Astrocyte (in vitro differentiated cells and primary cell): ENCODE measurements at regions not wholly inside any gene's neighbourhood (a gene's known extent, or its start where the extent isn't known, plus 50 kb on each side); places are given as distances from the start of the nearest gene placed in this dataset.

Experiments
- DNase-seq: peaks from one replicate; pipeline ENCODE4 v3.0.0-alpha.2; 2010; ENCODE audit warnings: low read depth
- FAIRE-seq: peaks from 2 replicates; lab custom pipeline; 2011; peaks lifted over from hg19 to GRCh38; lab: Jason Lieb, UNC
- H2AFZ ChIP-seq: 2 replicates; pipeline ENCODE4 v1.6.0; 2012; ENCODE audit warnings: low read depth, low read length, inconsistent platforms
- H3K27ac ChIP-seq: 2 replicates; pipeline ENCODE4 v1.5.1; 2011; ENCODE audit warnings: low read depth, low read length, inconsistent platforms
- H3K27me3 ChIP-seq: 2 replicates; pipeline ENCODE4 v1.6.0; 2011; ENCODE audit warnings: low read length, inconsistent platforms; ENCODE audit not compliant: insufficient read depth
- H3K36me3 ChIP-seq: 2 replicates; pipeline ENCODE4 v1.5.1; 2011; ENCODE audit warnings: low read length, inconsistent platforms; ENCODE audit not compliant: insufficient read depth
- H3K4me1 ChIP-seq: 2 replicates; pipeline ENCODE4 v1.5.1; 2011; ENCODE audit warnings: low read length, inconsistent platforms; ENCODE audit not compliant: insufficient read depth
- H3K4me2 ChIP-seq: 2 replicates; pipeline ENCODE4 v1.6.0; 2012; ENCODE audit warnings: low read length, inconsistent platforms
- H3K4me3 ChIP-seq: 2 replicates; pipeline ENCODE4 v1.5.1; 2011; ENCODE audit warnings: low read depth, mild to moderate bottlenecking, low read length, inconsistent platforms; ENCODE audit not compliant: insufficient read depth
- H3K79me2 ChIP-seq: 2 replicates; pipeline ENCODE4 v1.6.0; 2012; ENCODE audit warnings: mild to moderate bottlenecking, low read length, inconsistent platforms; ENCODE audit not compliant: insufficient read depth
- H3K9ac ChIP-seq: 2 replicates; pipeline ENCODE4 v1.6.0; 2012; ENCODE audit warnings: mild to moderate bottlenecking, low read length, inconsistent platforms
- H3K9me3 ChIP-seq: 2 replicates; pipeline ENCODE4 v1.5.1; 2012; ENCODE audit warnings: low read depth, mild to moderate bottlenecking, low read length, inconsistent platforms; ENCODE audit not compliant: insufficient read depth
- H4K20me1 ChIP-seq: 2 replicates; pipeline ENCODE4 v1.6.0; 2012; ENCODE audit warnings: low read length, inconsistent platforms; ENCODE audit not compliant: insufficient read depth
- H3K27ac Mint-ChIP-seq: one replicate; pipeline ENCODE4 v1.8.0; 2021; ENCODE audit warnings: mild to moderate bottlenecking, mixed read lengths; ENCODE audit not compliant: unreplicated experiment
- H3K27me3 Mint-ChIP-seq: one replicate; pipeline ENCODE4 v1.8.0; 2021; ENCODE audit warnings: low read depth, mixed read lengths; ENCODE audit not compliant: unreplicated experiment
- H3K36me3 Mint-ChIP-seq: one replicate; pipeline ENCODE4 v1.8.0; 2021; ENCODE audit warnings: low read depth, mixed read lengths; ENCODE audit not compliant: unreplicated experiment
- H3K4me1 Mint-ChIP-seq: one replicate; pipeline ENCODE4 v1.8.0; 2021; ENCODE audit warnings: low read depth, mixed read lengths; ENCODE audit not compliant: unreplicated experiment
- H3K4me3 Mint-ChIP-seq: one replicate; pipeline ENCODE4 v1.8.0; 2021; ENCODE audit warnings: mild to moderate bottlenecking, moderate library complexity, mixed read lengths; ENCODE audit not compliant: unreplicated experiment
- H3K9me3 Mint-ChIP-seq: one replicate; pipeline ENCODE4 v1.8.0; 2021; ENCODE audit warnings: mild to moderate bottlenecking, mixed read lengths; ENCODE audit not compliant: unreplicated experiment
- CTCF ChIP-seq: IDR thresholded peaks from 2 replicates; pipeline ENCODE4 v1.5.1; 2011; ENCODE audit warnings: low read depth, mild to moderate bottlenecking, inconsistent platforms, low read length, moderate library complexity; ENCODE audit not compliant: insufficient read depth
- EZH2 ChIP-seq: IDR thresholded peaks from 2 replicates; pipeline ENCODE4 v1.6.1; 2012; ENCODE audit warnings: mild to moderate bottlenecking, low read length, inconsistent platforms; ENCODE audit not compliant: insufficient read depth

GRCh38 chr6:16003197-16003491 lies 125.7 kb upstream of the MYLIP start:
- peaks cover 18% of the 10 kb centered on the region for H3K27me3 Mint-ChIP-seq
- no peaks in the 10 kb centered on the region for H3K4me1 Mint-ChIP-seq
- H3K9me3 Mint-ChIP-seq, result no peaks in the 10 kb centered on the region
- FAIRE-seq, result no peak
- Histone ChIP-seq H4K20me1 (no peaks in the 10 kb centered on the region), H3K27me3 (peaks cover 2% of the 10 kb centered on the region), H3K27ac (no peak overlapping the region), H2AFZ (no peak overlapping the region), H3K4me3 (no peak overlapping the region), H3K9ac (no peak overlapping the region), H3K4me1 (no peaks in the 10 kb centered on the region), H3K4me2 (no peak overlapping the region), H3K79me2 (no peaks in the 10 kb centered on the region), H3K9me3 (no peaks in the 10 kb centered on the region), H3K36me3 (no peaks in the 10 kb centered on the region)
- no peaks in the 10 kb centered on the region for H3K36me3 Mint-ChIP-seq
- H3K4me3 Mint-ChIP-seq, result no peak overlapping the region
- H3K27ac Mint-ChIP-seq, result no peak overlapping the region
- DNase-seq, result no peak
- TF ChIP-seq EZH2 (no peak), CTCF (no peak)

- Mint-ChIP-seq H3K27me3 (peaks cover 18% of the 10 kb centered on the region), H3K4me1 (no peaks in the 10 kb centered on the region), H3K36me3 (no peaks in the 10 kb centered on the region), H3K9me3 (no peaks in the 10 kb centered on the region), H3K4me3 (no peak overlapping the region), H3K27ac (no peak overlapping the region)
- TF ChIP-seq CTCF (no peak), EZH2 (no peak)
- no peak for FAIRE-seq
- H3K9me3 ChIP-seq, result no peaks in the 10 kb centered on the region
- H3K9ac ChIP-seq, result no peak overlapping the region
- H3K27me3 ChIP-seq, result peaks cover 2% of the 10 kb centered on the region
- H3K79me2 ChIP-seq, result no peaks in the 10 kb centered on the region
- DNase-seq, result no peak
- no peak overlapping the region for H2AFZ ChIP-seq
- H3K27ac ChIP-seq, result no peak overlapping the region
- H3K36me3 ChIP-seq, result no peaks in the 10 kb centered on the region
- no peaks in the 10 kb centered on the region for H4K20me1 ChIP-seq
- H3K4me2 ChIP-seq, result no peak overlapping the region
- H3K4me1 ChIP-seq, result no peaks in the 10 kb centered on the region
- no peak overlapping the region for H3K4me3 ChIP-seq
These were observed 126.3 kb upstream of the MYLIP start for GRCh38 chr6:16002332-16003196.

- TF ChIP-seq CTCF (no peak), EZH2 (no peak)
- no peaks in the 10 kb centered on the region for H4K20me1 ChIP-seq
- no peaks in the 10 kb centered on the region for H3K9me3 ChIP-seq
- H3K27me3 Mint-ChIP-seq, result peaks cover 13% of the 10 kb centered on the region
- no peaks in the 10 kb centered on the region for H3K4me1 ChIP-seq
- H3K4me1 Mint-ChIP-seq, result peaks cover 2% of the 10 kb centered on the region
- H2AFZ ChIP-seq, result no peak overlapping the region
- no peaks in the 10 kb centered on the region for H3K9me3 Mint-ChIP-seq
- no peak overlapping the region for H3K27ac Mint-ChIP-seq
- H3K4me3 ChIP-seq, result no peak overlapping the region
- no peaks in the 10 kb centered on the region for H3K79me2 ChIP-seq
- no peaks in the 10 kb centered on the region for H3K36me3 ChIP-seq
- no peak overlapping the region for H3K4me2 ChIP-seq
- H3K27me3 ChIP-seq, result peaks cover 2% of the 10 kb centered on the region
- FAIRE-seq (no peak), DNase-seq (no peak)
- no peak overlapping the region for H3K9ac ChIP-seq
- H3K27ac ChIP-seq, result no peak overlapping the region
- no peaks in the 10 kb centered on the region for H3K36me3 Mint-ChIP-seq
- H3K4me3 Mint-ChIP-seq, result no peak overlapping the region
These were observed 127.7 kb upstream of the MYLIP start for GRCh38 chr6:16001158-16001557.
